ENCODE measurements at regions not wholly inside any gene's neighbourhood (a gene's known extent, or its start where the extent isn't known, plus 50 kb on each side); places are given as distances from the start of the nearest gene placed in this dataset.

DNA sequence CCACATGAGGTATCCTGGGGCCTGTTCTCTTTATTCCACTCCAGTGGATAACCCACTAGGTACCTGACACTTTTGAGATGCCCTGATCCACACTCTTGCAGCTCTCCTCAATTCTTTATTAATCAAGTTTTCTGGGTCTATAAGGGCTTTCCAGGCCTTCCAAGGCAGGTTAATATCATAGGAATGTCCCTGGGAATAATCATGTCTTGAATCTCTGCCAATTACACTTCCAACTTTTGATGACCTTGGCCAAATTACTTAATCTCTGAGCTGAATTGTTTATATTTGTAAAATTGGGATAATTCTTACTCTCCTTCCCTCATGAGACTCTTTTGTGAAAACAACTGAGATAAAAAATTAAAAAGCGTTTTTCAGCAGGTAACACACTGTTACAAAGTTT lies 881.7 kb downstream of the MCTP2 start:
- Histone ChIP-seq H3K27me3 (no peaks in the 10 kb centered on the region), H3K4me1 (replicated peaks in 1 of 2) (no peaks in the 10 kb centered on the region), H3K9me3 (replicated peaks in 1 of 3) (no peaks in the 10 kb centered on the region), H3K4me3 (no peak overlapping the region), H3K27ac (no peak overlapping the region), H3K36me3 (replicated peaks in 1 of 2) (no peaks in the 10 kb centered on the region)
- no peak for TF ChIP-seq POLR2A (IDR thresholded peaks at IDR 0.05)
- TF ChIP-seq, protein P1, sequence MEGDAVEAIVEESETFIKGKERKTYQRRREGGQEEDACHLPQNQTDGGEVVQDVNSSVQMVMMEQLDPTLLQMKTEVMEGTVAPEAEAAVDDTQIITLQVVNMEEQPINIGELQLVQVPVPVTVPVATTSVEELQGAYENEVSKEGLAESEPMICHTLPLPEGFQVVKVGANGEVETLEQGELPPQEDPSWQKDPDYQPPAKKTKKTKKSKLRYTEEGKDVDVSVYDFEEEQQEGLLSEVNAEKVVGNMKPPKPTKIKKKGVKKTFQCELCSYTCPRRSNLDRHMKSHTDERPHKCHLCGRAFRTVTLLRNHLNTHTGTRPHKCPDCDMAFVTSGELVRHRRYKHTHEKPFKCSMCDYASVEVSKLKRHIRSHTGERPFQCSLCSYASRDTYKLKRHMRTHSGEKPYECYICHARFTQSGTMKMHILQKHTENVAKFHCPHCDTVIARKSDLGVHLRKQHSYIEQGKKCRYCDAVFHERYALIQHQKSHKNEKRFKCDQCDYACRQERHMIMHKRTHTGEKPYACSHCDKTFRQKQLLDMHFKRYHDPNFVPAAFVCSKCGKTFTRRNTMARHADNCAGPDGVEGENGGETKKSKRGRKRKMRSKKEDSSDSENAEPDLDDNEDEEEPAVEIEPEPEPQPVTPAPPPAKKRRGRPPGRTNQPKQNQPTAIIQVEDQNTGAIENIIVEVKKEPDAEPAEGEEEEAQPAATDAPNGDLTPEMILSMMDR (IDR thresholded peaks at IDR 0.05) = no peak
- WGBS, 4 donors = 58 to 76% (median 69%) methylated on average over 1 of the region's 1 CpG
- intact Hi-C loops (cut with DNase I) = no loop called here
- no peak for DNase-seq

DNA sequence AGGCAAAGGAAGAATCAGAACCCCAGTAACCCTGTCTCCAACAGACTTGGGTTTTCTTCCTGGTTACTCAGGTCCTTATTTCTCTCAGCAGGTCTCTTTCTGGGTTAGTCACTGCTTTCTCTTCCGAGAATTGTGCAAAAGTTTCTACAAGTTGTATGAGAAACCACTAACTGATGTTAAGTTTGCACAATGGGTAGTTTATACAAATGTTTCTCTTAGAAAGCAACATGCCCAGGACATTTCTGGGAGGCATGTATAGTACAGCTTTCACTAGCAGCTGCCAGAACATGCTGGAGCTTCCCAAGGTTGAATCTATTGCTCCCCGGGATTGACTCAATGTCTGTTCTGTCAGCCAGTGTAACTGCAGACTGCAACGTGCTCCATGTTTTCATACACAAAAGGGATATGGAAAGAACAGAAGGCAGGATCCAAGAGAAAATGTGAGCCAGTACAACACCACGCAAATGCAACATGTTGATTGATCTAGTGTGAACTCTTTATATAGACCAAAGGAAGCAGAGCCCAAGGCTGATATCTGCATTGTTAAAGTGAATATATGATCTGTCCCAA lies 887.8 kb downstream of the MCTP2 start:
- Histone ChIP-seq H3K9me3 (replicated peaks in 1 of 3) (no peaks in the 10 kb centered on the region), H3K4me3 (no peak overlapping the region), H3K27me3 (no peaks in the 10 kb centered on the region), H3K4me1 (replicated peaks in 1 of 2) (no peaks in the 10 kb centered on the region), H3K27ac (no peak overlapping the region), H3K36me3 (replicated peaks in 1 of 2) (no peaks in the 10 kb centered on the region)
- no peak for TF ChIP-seq POLR2A (IDR thresholded peaks at IDR 0.05)
- no peak for DNase-seq
- intact Hi-C loops (cut with DNase I) = no loop called here
- WGBS, 4 donors = 54 to 67% (median 59%) methylated on average over 4 of the region's 4 CpGs

DNA sequence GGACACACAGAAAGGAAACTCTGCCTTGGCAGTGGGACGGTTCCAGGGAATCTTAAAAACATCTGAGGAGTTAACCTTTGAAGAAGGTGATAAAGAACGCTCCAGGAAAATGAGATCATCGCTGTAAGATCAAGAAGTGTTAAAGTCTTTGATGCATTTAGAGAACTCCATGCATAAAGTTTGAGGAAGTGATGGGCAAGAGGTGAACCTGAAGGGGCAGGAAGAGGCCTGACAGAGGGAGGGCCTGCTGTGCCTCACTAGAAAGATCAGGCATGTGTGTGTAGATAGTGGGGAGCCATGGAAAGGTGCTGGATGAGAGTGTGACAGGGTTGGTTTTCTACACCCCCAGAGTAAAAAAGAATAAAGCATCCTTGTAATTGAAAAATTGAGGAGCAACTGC lies 889.2 kb downstream of the MCTP2 start:
- H3K36me3 ChIP-seq (replicated peaks in 1 of 2) = no peaks in the 10 kb centered on the region
- no peaks in the 10 kb centered on the region for H3K27me3 ChIP-seq
- intact Hi-C loops (cut with DNase I) = no loop called here
- H3K9me3 ChIP-seq (replicated peaks in 1 of 3) = no peaks in the 10 kb centered on the region
- no peak for DNase-seq
- no peak overlapping the region for H3K27ac ChIP-seq
- H3K4me1 ChIP-seq (replicated peaks in 1 of 2) = no peaks in the 10 kb centered on the region
- WGBS, 4 donors = 64 to 74% (median 69%) methylated on average over 3 of the region's 3 CpGs
- H3K4me3 ChIP-seq = no peak overlapping the region
- TF ChIP-seq, protein P1 (IDR thresholded peaks at IDR 0.05) = no peak
- no peak for TF ChIP-seq POLR2A (IDR thresholded peaks at IDR 0.05)

DNA sequence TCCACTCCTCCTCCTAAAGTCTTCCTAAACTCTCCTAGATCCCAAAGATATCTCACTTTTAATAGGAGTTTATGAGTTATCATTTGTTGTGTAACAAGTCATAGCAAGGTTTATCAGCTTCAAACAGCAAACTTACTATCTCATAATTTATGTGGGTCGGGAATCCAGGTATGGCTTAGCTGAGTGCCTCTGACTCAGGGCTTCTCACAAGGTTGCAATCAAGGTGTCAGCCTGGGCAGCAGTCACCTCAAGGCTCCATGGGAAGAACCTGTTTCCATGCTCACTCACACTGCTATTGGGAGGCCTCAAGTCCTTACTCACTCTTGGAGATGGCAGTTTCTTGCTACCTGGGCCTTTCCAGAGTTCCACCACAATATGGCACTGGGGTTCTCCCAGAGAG lies 889.8 kb downstream of the MCTP2 start:
- intact Hi-C loops (cut with DNase I) = no loop called here
- WGBS, 4 donors = 57 to 88% (median 77%) methylated on average over 1 of the region's 1 CpG
- no peak for TF ChIP-seq POLR2A (IDR thresholded peaks at IDR 0.05)
- TF ChIP-seq, protein P1 (IDR thresholded peaks at IDR 0.05) = no peak
- H3K27me3 ChIP-seq = no peaks in the 10 kb centered on the region
- DNase-seq = no peak
- no peaks in the 10 kb centered on the region for H3K9me3 ChIP-seq (replicated peaks in 1 of 3)
- H3K36me3 ChIP-seq (replicated peaks in 1 of 2) = no peaks in the 10 kb centered on the region
- H3K4me3 ChIP-seq = no peak overlapping the region
- H3K4me1 ChIP-seq (replicated peaks in 1 of 2) = no peaks in the 10 kb centered on the region
- H3K27ac ChIP-seq = no peak overlapping the region

DNA sequence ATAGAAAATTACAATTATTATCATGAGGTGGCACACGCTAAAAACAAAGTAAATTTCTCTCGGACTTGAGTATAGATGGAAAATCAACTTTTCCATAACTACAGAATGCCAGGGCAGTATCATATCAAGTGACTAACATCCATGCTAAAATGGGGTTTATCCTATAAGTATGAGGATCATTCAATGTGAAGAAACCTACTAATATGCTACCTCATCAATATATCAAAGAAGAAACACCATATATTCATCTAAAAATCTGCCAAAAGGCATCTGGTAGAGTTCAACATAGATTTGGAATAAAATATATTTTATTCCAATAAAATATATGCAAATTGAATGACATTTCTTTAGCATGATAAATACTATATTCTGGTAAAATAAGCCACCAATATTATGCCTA lies 894.4 kb downstream of the MCTP2 start:
- Histone ChIP-seq H3K4me1 (replicated peaks in 1 of 2) (no peaks in the 10 kb centered on the region), H3K4me3 (no peak overlapping the region), H3K27me3 (no peaks in the 10 kb centered on the region), H3K36me3 (replicated peaks in 1 of 2) (no peaks in the 10 kb centered on the region), H3K27ac (no peak overlapping the region), H3K9me3 (replicated peaks in 1 of 3) (no peaks in the 10 kb centered on the region)
- no peak for TF ChIP-seq POLR2A (IDR thresholded peaks at IDR 0.05)
- TF ChIP-seq, protein P1 (IDR thresholded peaks at IDR 0.05) = no peak
- 76 to 89% (median 81%) methylated on average over 2 of the region's 2 CpGs for WGBS, 4 donors
- intact Hi-C loops (cut with DNase I) = no loop called here
- DNase-seq = no peak
